ENCODE measurements at regions not wholly inside any gene's neighbourhood (a gene's known extent, or its start where the extent isn't known, plus 50 kb on each side); places are given as distances from the start of the nearest gene placed in this dataset.

- Mint-ChIP-seq H3K4me3 (no peak overlapping the region), H3K36me3 (ENCODE audit: low read depth) (no peaks in the 10 kb centered on the region), H3K4me1 (peaks cover 27% of the 10 kb centered on the region), H3K27me3 (ENCODE audit: low read depth) (peaks cover 55% of the 10 kb centered on the region), H3K27ac (no peak overlapping the region), H3K9me3 (no peaks in the 10 kb centered on the region)
- TF ChIP-seq CTCF (IDR thresholded peaks at IDR 0.05; ENCODE audit: unreplicated experiment in 3 of 3) = no peak
These were observed 139.4 kb upstream of the MKI67 start for GRCh38 chr10:128265596-128265995.

GRCh38 chr10:128267581-128267980 lies 141.4 kb upstream of the MKI67 start:
- peaks cover 51% of the 10 kb centered on the region for H3K27me3 Mint-ChIP-seq (ENCODE audit: low read depth)
- H3K4me3 Mint-ChIP-seq = no peak overlapping the region
- no peak for TF ChIP-seq CTCF (IDR thresholded peaks at IDR 0.05; ENCODE audit: unreplicated experiment in 3 of 3)
- no peaks in the 10 kb centered on the region for H3K36me3 Mint-ChIP-seq (ENCODE audit: low read depth)
- no peaks in the 10 kb centered on the region for H3K9me3 Mint-ChIP-seq
- H3K4me1 Mint-ChIP-seq = peaks cover 27% of the 10 kb centered on the region
- H3K27ac Mint-ChIP-seq = peak overlapping the region in 2 of 3 experiments; percentile 45 to 47

- Mint-ChIP-seq H3K4me1 (peaks cover 27% of the 10 kb centered on the region), H3K4me3 (no peak overlapping the region), H3K36me3 (ENCODE audit: low read depth) (no peaks in the 10 kb centered on the region), H3K27me3 (ENCODE audit: low read depth) (peaks cover 51% of the 10 kb centered on the region), H3K9me3 (no peaks in the 10 kb centered on the region), H3K27ac (peak overlapping the region; percentile 45 to 80 (median 47))
- TF ChIP-seq CTCF (IDR thresholded peaks at IDR 0.05; ENCODE audit: unreplicated experiment in 3 of 3) = peak; percentile 87 to 91 (median 88)
These were observed 141.9 kb upstream of the MKI67 start for GRCh38 chr10:128268015-128268722.

DNA sequence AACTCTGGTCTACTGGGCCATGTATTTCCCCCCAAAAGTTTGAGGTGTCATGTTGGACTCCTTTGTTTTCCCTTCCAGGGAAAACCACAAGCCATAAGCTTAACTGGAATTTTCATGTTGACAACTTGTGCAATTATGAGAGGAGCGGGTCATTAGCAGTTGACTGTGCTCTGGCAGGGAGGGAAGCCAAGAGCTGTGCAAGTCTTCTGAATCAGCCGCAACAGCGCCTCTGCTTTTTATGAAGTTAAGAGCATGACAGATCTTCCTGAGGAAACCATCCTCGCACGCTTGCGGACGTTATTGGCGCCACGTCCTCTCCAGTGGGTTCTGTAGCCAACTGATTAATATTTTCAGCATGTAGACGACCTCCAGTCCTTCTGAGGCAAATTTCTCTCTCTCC lies 148.7 kb upstream of the MKI67 start:
- no peaks in the 10 kb centered on the region for H3K9me3 Mint-ChIP-seq

DNA sequence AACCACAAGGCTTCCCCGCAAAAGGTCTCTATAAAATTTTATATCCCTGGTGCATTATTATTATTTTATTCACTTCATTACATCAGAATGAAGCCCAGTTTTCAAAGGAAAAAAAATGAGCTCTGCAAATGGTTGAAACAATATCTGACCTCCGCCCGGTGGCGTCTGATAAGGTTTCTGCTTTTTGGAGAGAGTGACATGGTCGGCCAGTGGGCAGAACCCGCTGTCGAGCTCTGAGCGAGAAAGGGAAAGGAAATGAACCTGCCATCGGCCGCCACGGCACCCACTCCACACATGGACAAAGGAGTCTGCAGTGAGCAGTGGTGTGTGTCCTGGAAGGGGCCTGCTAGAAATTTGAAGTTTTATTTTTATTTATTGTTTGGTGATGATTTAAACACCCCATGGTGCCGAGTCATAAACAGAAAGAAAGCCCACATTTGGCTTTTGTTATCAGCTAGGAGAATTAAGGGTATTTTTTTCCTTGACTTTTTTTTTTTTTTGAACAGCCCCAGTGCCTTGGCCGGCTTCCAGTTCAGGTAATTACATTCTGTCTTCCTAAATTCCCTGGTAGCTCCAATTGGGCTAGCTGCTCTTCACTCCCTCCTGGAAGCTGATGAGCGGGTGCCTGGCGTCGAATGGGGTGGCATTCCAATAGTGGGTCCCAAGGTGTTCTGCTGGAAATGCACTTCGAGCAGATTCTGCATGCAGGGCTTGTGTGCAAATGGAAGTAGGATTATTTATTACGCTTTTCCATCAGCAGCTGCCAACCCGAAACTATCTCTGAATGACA lies 149.4 kb upstream of the MKI67 start:
- no peaks in the 10 kb centered on the region for H3K36me3 Mint-ChIP-seq (ENCODE audit: low read depth)
- H3K27me3 Mint-ChIP-seq (ENCODE audit: low read depth) = peaks cover 25% of the 10 kb centered on the region
- no peaks in the 10 kb centered on the region for H3K9me3 Mint-ChIP-seq
- H3K4me3 Mint-ChIP-seq = no peak overlapping the region
- peak overlapping the region; percentile 3 to 15 (median 11) for H3K27ac Mint-ChIP-seq
- no peak for TF ChIP-seq CTCF (IDR thresholded peaks at IDR 0.05; ENCODE audit: unreplicated experiment in 3 of 3)
- H3K4me1 Mint-ChIP-seq = peaks cover 38% of the 10 kb centered on the region

More for the DNA sequence above, 148.7 kb upstream of the MKI67 start:
- Mint-ChIP-seq H3K4me3 (no peak overlapping the region), H3K36me3 (ENCODE audit: low read depth) (no peaks in the 10 kb centered on the region), H3K27me3 (ENCODE audit: low read depth) (peaks cover 29% of the 10 kb centered on the region), H3K4me1 (peaks cover 38% of the 10 kb centered on the region), H3K27ac (peak overlapping the region; percentile 3 to 15 (median 11))
- TF ChIP-seq CTCF (IDR thresholded peaks at IDR 0.05; ENCODE audit: unreplicated experiment in 3 of 3) = no peak
